ENCODE measurements at regions not wholly inside any gene's neighbourhood (a gene's known extent, or its start where the extent isn't known, plus 50 kb on each side); places are given as distances from the start of the nearest gene placed in this dataset.
A peak's percentile ranks its signal among the peaks of the same experiment; 100 is the strongest.

DNA sequence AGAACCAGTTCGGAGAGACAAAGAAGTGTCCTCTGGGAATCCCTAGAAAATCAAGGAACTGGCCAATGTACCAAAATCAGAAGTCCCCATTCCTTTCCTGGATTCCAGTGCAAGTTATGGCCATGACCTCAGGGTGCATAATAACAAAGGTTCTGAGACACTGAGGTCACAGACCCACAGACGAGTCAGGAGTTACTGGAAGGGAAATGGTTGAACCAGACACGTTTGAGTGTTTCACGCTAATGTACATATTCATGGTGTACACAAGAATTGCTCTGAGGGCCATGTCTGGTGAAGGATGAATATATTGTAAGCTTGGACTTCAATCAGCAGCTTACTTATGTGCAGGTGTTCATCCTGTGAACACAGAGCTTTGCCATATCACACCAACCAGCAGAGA, 58.6 kb upstream of the KLHL29 start:
- H3K4me3 ChIP-seq (ENCODE audit: low read length), result no peak overlapping the region
- no peak for TF ChIP-seq CTCF (conservative IDR thresholded peaks at IDR 0.05; ENCODE audit: low read length)
- no peak for DNase-seq (ENCODE audit: low read depth)

DNA sequence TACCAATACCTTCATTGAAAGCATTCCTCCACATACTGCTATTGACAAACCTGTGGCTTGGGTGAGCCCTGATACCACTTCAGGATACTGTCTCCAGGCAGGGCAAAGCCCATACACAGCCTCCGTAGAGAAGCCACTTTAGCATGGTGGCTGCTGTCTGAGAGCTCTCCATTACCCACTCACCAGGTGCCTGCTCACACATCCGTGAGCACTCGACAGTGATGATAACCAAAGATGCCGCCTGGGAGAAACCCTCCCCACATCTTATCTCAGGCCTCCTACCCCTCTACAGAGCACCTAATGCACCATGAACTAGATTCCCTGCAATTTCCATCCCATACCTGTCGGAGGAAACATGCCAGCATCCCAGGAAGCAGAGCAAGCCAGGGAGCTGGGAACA, 57.6 kb upstream of the KLHL29 start:
- TF ChIP-seq CTCF (conservative IDR thresholded peaks at IDR 0.05; ENCODE audit: low read length), result no peak
- no peak for DNase-seq (ENCODE audit: low read depth)
- H3K4me3 ChIP-seq (ENCODE audit: low read length), result no peak overlapping the region

GRCh38 chr2:23327887-23328286, 57.1 kb upstream of the KLHL29 start:
- H3K4me3 ChIP-seq (ENCODE audit: low read length), result no peak overlapping the region
- DNase-seq (ENCODE audit: low read depth), result no peak
- no peak for TF ChIP-seq CTCF (conservative IDR thresholded peaks at IDR 0.05; ENCODE audit: low read length)

GRCh38 chr2:23330214-23330613, 54.8 kb upstream of the KLHL29 start:
- peak; percentile 10; the same call in 1 of the 2 replicates for TF ChIP-seq CTCF (conservative IDR thresholded peaks at IDR 0.05; ENCODE audit: low read length)
- DNase-seq (ENCODE audit: low read depth), result no peak
- no peak overlapping the region for H3K4me3 ChIP-seq (ENCODE audit: low read length)

Measured in AG10803 (cell line).